A673 (cell line): ENCODE measurements at regions not wholly inside any gene's neighbourhood (a gene's known extent, or its start where the extent isn't known, plus 50 kb on each side); places are given as distances from the start of the nearest gene placed in this dataset.

ENCODE experiments used
- EZH2 ChIP-seq: fragments of 200-600 bp; sonication (generic); IDR thresholded peaks from 2 replicates; pipeline ENCODE4 v1.6.1; 2017; ENCODE audit warnings: borderline replicate concordance, low read depth, mild to moderate bottlenecking, mixed read lengths, antibody characterized with exemption, low read length; ENCODE audit not compliant: poor library complexity, severe bottlenecking
- TF ChIP-seq, protein P1 (sequence below): fragments of 300-800, 200-600 bp; sonication (generic); conservative IDR thresholded peaks from 2 replicates; pipeline ENCODE4 v1.5.1; 2017; ENCODE audit warnings: low read depth, mild to moderate bottlenecking, antibody characterized with exemption, low read length, moderate library complexity, mixed read lengths

DNA sequence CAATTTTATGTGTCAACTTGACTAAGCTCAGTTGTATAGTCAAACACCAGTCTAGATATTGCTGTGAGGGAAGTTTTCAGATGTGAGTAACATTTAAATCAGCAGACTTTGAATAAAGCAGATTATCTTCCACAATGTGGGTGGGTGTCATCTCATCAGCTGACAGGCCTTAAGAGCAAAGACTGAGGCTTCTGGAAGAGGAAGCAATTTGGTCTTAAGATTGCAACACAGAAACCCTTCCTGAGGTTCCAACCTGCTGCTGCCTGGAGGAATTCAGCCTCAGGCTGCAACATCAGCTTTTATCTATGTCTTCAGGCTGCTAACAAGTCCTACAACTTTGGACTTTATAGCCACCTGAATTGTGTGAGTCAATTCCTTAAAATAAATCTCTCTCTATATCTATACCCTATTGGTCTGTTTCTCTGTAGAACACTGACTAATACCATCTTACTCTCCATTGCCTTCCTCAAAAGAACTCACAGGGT lies 277.2 kb upstream of the PLET1 start:
- TF ChIP-seq EZH2 = no peak
- TF ChIP-seq, protein P1, sequence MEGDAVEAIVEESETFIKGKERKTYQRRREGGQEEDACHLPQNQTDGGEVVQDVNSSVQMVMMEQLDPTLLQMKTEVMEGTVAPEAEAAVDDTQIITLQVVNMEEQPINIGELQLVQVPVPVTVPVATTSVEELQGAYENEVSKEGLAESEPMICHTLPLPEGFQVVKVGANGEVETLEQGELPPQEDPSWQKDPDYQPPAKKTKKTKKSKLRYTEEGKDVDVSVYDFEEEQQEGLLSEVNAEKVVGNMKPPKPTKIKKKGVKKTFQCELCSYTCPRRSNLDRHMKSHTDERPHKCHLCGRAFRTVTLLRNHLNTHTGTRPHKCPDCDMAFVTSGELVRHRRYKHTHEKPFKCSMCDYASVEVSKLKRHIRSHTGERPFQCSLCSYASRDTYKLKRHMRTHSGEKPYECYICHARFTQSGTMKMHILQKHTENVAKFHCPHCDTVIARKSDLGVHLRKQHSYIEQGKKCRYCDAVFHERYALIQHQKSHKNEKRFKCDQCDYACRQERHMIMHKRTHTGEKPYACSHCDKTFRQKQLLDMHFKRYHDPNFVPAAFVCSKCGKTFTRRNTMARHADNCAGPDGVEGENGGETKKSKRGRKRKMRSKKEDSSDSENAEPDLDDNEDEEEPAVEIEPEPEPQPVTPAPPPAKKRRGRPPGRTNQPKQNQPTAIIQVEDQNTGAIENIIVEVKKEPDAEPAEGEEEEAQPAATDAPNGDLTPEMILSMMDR = no peak
